ENCODE measurements at regions not wholly inside any gene's neighbourhood (a gene's known extent, or its start where the extent isn't known, plus 50 kb on each side); places are given as distances from the start of the nearest gene placed in this dataset.

DNA sequence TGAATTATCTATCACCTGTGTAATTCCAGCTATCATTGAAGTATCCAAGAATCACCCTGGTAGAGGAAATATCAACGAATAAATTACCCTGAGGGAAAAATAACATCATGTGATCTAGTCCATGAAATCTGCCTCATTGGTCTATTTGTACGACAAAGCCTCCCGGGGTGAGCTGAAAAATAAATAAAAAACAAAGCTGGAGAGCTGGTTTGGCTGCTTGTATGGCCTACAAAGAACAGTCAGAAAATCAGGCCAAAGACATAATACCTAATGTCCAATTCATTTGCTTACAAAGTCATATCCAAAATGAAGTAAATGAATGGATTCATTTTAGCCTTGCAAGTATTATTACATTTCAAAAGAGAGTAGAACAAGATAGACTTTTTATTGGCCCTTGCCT, 449.9 kb downstream of the KLF12 start:
- Histone ChIP-seq H4K20me1 (ENCODE audit: insufficient read depth) (no peaks in the 10 kb centered on the region), H3F3A (ENCODE audit: insufficient read depth, low read length, poor library complexity, severe bottlenecking) (no peaks in the 10 kb centered on the region), H3K27me3 (ENCODE audit: insufficient read depth, low read depth, low read length) (no peaks in the 10 kb centered on the region), H3K27ac (ENCODE audit: low read length) (no peak overlapping the region), H3K4me3 (ENCODE audit: low read length) (no peak overlapping the region), H3K9me2 (ENCODE audit: insufficient read depth, low read length) (no peaks in the 10 kb centered on the region), H3K4me2 (ENCODE audit: low read length) (no peak overlapping the region), H3K9me3 (ENCODE audit: low read length) (no peaks in the 10 kb centered on the region), H3K79me2 (replicated peaks; ENCODE audit: insufficient read depth, low read length) (no peaks in the 10 kb centered on the region), H3K9ac (ENCODE audit: low read length) (no peak overlapping the region), H2AFZ (ENCODE audit: low read depth, low read length) (no peak overlapping the region), H3K36me3 (ENCODE audit: insufficient read depth, low read length) (no peaks in the 10 kb centered on the region)
- TF ChIP-seq, protein P1, sequence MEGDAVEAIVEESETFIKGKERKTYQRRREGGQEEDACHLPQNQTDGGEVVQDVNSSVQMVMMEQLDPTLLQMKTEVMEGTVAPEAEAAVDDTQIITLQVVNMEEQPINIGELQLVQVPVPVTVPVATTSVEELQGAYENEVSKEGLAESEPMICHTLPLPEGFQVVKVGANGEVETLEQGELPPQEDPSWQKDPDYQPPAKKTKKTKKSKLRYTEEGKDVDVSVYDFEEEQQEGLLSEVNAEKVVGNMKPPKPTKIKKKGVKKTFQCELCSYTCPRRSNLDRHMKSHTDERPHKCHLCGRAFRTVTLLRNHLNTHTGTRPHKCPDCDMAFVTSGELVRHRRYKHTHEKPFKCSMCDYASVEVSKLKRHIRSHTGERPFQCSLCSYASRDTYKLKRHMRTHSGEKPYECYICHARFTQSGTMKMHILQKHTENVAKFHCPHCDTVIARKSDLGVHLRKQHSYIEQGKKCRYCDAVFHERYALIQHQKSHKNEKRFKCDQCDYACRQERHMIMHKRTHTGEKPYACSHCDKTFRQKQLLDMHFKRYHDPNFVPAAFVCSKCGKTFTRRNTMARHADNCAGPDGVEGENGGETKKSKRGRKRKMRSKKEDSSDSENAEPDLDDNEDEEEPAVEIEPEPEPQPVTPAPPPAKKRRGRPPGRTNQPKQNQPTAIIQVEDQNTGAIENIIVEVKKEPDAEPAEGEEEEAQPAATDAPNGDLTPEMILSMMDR (IDR thresholded peaks at IDR 0.05; ENCODE audit: poor library complexity, severe bottlenecking), result no peak
- TF ChIP-seq MXI1 (conservative IDR thresholded peaks at IDR 0.05; ENCODE audit: poor library complexity, severe bottlenecking) (no peak), TAF1 (IDR thresholded peaks at IDR 0.05; ENCODE audit: low read depth) (no peak), RAD21 (conservative IDR thresholded peaks at IDR 0.05) (no peak), EZH2 (IDR thresholded peaks at IDR 0.05; ENCODE audit: borderline replicate concordance, insufficient read depth, low read length, poor library complexity, severe bottlenecking) (no peak), SMC3 (conservative IDR thresholded peaks at IDR 0.05; ENCODE audit: poor library complexity) (no peak), POLR2AphosphoS5 (IDR thresholded peaks at IDR 0.05) (no peak), EP300 (conservative IDR thresholded peaks at IDR 0.05; ENCODE audit: poor library complexity, severe bottlenecking) (no peak)
- TF ChIP-seq, protein P2, sequence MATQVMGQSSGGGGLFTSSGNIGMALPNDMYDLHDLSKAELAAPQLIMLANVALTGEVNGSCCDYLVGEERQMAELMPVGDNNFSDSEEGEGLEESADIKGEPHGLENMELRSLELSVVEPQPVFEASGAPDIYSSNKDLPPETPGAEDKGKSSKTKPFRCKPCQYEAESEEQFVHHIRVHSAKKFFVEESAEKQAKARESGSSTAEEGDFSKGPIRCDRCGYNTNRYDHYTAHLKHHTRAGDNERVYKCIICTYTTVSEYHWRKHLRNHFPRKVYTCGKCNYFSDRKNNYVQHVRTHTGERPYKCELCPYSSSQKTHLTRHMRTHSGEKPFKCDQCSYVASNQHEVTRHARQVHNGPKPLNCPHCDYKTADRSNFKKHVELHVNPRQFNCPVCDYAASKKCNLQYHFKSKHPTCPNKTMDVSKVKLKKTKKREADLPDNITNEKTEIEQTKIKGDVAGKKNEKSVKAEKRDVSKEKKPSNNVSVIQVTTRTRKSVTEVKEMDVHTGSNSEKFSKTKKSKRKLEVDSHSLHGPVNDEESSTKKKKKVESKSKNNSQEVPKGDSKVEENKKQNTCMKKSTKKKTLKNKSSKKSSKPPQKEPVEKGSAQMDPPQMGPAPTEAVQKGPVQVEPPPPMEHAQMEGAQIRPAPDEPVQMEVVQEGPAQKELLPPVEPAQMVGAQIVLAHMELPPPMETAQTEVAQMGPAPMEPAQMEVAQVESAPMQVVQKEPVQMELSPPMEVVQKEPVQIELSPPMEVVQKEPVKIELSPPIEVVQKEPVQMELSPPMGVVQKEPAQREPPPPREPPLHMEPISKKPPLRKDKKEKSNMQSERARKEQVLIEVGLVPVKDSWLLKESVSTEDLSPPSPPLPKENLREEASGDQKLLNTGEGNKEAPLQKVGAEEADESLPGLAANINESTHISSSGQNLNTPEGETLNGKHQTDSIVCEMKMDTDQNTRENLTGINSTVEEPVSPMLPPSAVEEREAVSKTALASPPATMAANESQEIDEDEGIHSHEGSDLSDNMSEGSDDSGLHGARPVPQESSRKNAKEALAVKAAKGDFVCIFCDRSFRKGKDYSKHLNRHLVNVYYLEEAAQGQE (IDR thresholded peaks at IDR 0.05; ENCODE audit: borderline replicate concordance), result no peak

DNA sequence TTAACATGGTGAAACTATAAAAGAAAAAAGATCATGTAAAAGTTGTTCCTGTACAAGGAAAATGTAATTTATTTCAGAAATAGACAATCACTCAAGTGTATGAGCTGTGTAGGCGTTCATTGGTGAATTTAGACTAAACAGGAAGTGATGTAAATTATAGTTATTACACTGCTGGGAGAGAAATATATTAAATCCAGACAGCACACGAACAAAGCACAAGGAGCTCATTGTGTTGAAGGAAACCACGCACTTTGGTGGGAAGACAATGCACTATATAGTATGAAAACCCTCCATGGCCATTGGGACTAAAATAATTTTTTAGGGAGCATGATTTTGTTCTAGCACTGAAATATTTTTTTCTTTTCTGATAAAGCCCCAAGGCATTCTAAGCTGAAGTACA, 450.5 kb downstream of the KLF12 start:
- no peak overlapping the region for H3K4me2 ChIP-seq (ENCODE audit: low read length)
- H3K79me2 ChIP-seq (replicated peaks; ENCODE audit: insufficient read depth, low read length), result no peaks in the 10 kb centered on the region
- no peaks in the 10 kb centered on the region for H3K9me3 ChIP-seq (ENCODE audit: low read length)
- H3K9me2 ChIP-seq (ENCODE audit: insufficient read depth, low read length), result no peaks in the 10 kb centered on the region
- no peak for TF ChIP-seq TAF1 (IDR thresholded peaks at IDR 0.05; ENCODE audit: low read depth)
- TF ChIP-seq, protein P1 (IDR thresholded peaks at IDR 0.05; ENCODE audit: poor library complexity, severe bottlenecking), result no peak
- TF ChIP-seq EZH2 (IDR thresholded peaks at IDR 0.05; ENCODE audit: borderline replicate concordance, insufficient read depth, low read length, poor library complexity, severe bottlenecking), result no peak
- no peak for TF ChIP-seq POLR2AphosphoS5 (IDR thresholded peaks at IDR 0.05)
- no peak for TF ChIP-seq EP300 (conservative IDR thresholded peaks at IDR 0.05; ENCODE audit: poor library complexity, severe bottlenecking)
- TF ChIP-seq MXI1 (conservative IDR thresholded peaks at IDR 0.05; ENCODE audit: poor library complexity, severe bottlenecking), result no peak
- TF ChIP-seq, protein P2 (IDR thresholded peaks at IDR 0.05; ENCODE audit: borderline replicate concordance), result no peak
- no peak for TF ChIP-seq RAD21 (conservative IDR thresholded peaks at IDR 0.05)
- TF ChIP-seq SMC3 (conservative IDR thresholded peaks at IDR 0.05; ENCODE audit: poor library complexity), result no peak
- no peaks in the 10 kb centered on the region for H3K27me3 ChIP-seq (ENCODE audit: insufficient read depth, low read depth, low read length)
- no peak overlapping the region for H3K27ac ChIP-seq (ENCODE audit: low read length)
- H2AFZ ChIP-seq (ENCODE audit: low read depth, low read length), result no peak overlapping the region
- H3K4me3 ChIP-seq (ENCODE audit: low read length), result no peak overlapping the region
- H3K9ac ChIP-seq (ENCODE audit: low read length), result no peak overlapping the region
- no peaks in the 10 kb centered on the region for H4K20me1 ChIP-seq (ENCODE audit: insufficient read depth)
- no peaks in the 10 kb centered on the region for H3K36me3 ChIP-seq (ENCODE audit: insufficient read depth, low read length)
- H3F3A ChIP-seq (ENCODE audit: insufficient read depth, low read length, poor library complexity, severe bottlenecking), result no peaks in the 10 kb centered on the region

All from neural cell (in vitro differentiated cells).